IMR-90 (cell line): ENCODE measurements at regions not wholly inside any gene's neighbourhood (a gene's known extent, or its start where the extent isn't known, plus 50 kb on each side); places are given as distances from the start of the nearest gene placed in this dataset.
A peak's percentile ranks its signal among the peaks of the same experiment; 100 is the strongest.

Experiments used
- ATAC-seq: fragments of 200-7000 bp; cut with Tn5 transposase; 2 replicates; pipeline ENCODE4 v1.9.1; 2020; ENCODE audit warnings: low read depth, mild to moderate bottlenecking, moderate library complexity
- BruUV-seq: library from RNA; stranded (reverse); fragments of 400-500 nt; replicated peaks from 2 replicates; lab custom pipeline; 2021; lab: Mats Ljungman, UMichigan
- CTCF ChIA-PET: fragments of 300-600 bp; formaldehyde crosslinking; extraction: SDS; loops from one replicate; lab custom pipeline; 2021; ENCODE audit warnings: antibody characterized with exemption; lab: Yijun Ruan, JAX
- POLR2A ChIA-PET: fragments of 300-600 bp; sonication (Branson Sonifier 250); formaldehyde crosslinking; loops from one replicate; lab custom pipeline; 2022; ENCODE audit warnings: antibody characterized with exemption; ENCODE audit not compliant: unreplicated experiment; lab: Charles Lee
- DNase-seq: peaks from one replicate; pipeline ENCODE4 v3.0.0; 2013
- H2AFZ ChIP-seq: replicated peaks from 2 replicates; pipeline ENCODE3; 2013; ENCODE audit warnings: low read length, mild to moderate bottlenecking; ENCODE audit not compliant: poor library complexity
- H2AK5ac ChIP-seq: 2 replicates; pipeline ENCODE4 v1.6.1; 2013; ENCODE audit warnings: low read depth, low read length, inconsistent platforms
- H2AK9ac ChIP-seq: replicated peaks from 2 replicates; pipeline ENCODE3; 2013; ENCODE audit warnings: mild to moderate bottlenecking, low read depth, low read length, moderate library complexity; ENCODE audit not compliant: poor library complexity
- H2BK120ac ChIP-seq: 2 replicates; pipeline ENCODE4 v1.6.1; 2013; ENCODE audit warnings: low read depth, low read length, inconsistent platforms
- H2BK15ac ChIP-seq: 3 replicates; pipeline ENCODE4 v1.6.1; 2013; ENCODE audit warnings: low read depth, low read length, inconsistent platforms
- H2BK20ac ChIP-seq: 2 replicates; pipeline ENCODE4 v1.6.1; 2013; ENCODE audit warnings: low read depth, mild to moderate bottlenecking, inconsistent platforms, low read length, moderate library complexity
- H2BK5ac ChIP-seq: 2 replicates; pipeline ENCODE4 v1.6.1; 2013; ENCODE audit warnings: mild to moderate bottlenecking, low read depth, low read length, inconsistent platforms; ENCODE audit not compliant: poor library complexity, severe bottlenecking
- H3K14ac ChIP-seq: replicated peaks from 2 replicates; pipeline ENCODE4 v1.6.1; 2013; ENCODE audit warnings: low read depth, low read length, inconsistent platforms
- H3K18ac ChIP-seq: 2 replicates; pipeline ENCODE4 v1.6.1; 2013; ENCODE audit warnings: low read depth, low read length, control low read depth
- H3K23ac ChIP-seq: 2 replicates; pipeline ENCODE4 v1.6.1; 2013; ENCODE audit warnings: low read depth, low read length, inconsistent platforms
- H3K27ac ChIP-seq: 2 replicates; pipeline ENCODE4 v1.5.1; 2013; ENCODE audit warnings: mild to moderate bottlenecking, control low read depth, low read length; ENCODE audit not compliant: insufficient read depth
- H3K27me3 ChIP-seq: 2 replicates; pipeline ENCODE4 v1.6.1; 2013; ENCODE audit warnings: low read length; ENCODE audit not compliant: control insufficient read depth, insufficient read depth
- H3K36me3 ChIP-seq: 2 replicates; pipeline ENCODE4 v1.6.1; 2013; ENCODE audit warnings: low read length, mixed read lengths; ENCODE audit not compliant: control insufficient read depth, insufficient read depth
- H3K4ac ChIP-seq: 2 replicates; pipeline ENCODE4 v1.6.1; 2013; ENCODE audit warnings: low read depth, low read length, inconsistent platforms
- H3K4me1 ChIP-seq: 2 replicates; pipeline ENCODE4 v1.6.1; 2013; ENCODE audit warnings: low read length, mixed read lengths; ENCODE audit not compliant: control insufficient read depth, insufficient read depth
- H3K4me2 ChIP-seq: 2 replicates; pipeline ENCODE4 v1.6.1; 2013; ENCODE audit warnings: low read depth, mild to moderate bottlenecking, control low read depth, low read length, moderate library complexity
- H3K4me3 ChIP-seq: 2 replicates; pipeline ENCODE4 v1.5.1; 2013; ENCODE audit warnings: low read depth, mild to moderate bottlenecking, control low read depth, low read length, moderate library complexity; ENCODE audit not compliant: insufficient read depth
- H3K56ac ChIP-seq: 2 replicates; pipeline ENCODE4 v1.6.1; 2013; ENCODE audit warnings: low read length, inconsistent platforms; ENCODE audit not compliant: insufficient read depth; ENCODE audit errors: extremely low read depth
- H3K79me1 ChIP-seq, 2 experiments: 2 replicates each; pipeline ENCODE4 v1.6.1; 2013; ENCODE audit warnings: low read length in 2 of 2, inconsistent platforms in 1 of 2, low read depth in 1 of 2
- H3K9ac ChIP-seq: 2 replicates; pipeline ENCODE4 v1.6.1; 2013; ENCODE audit warnings: low read depth, low read length, control low read depth
- H3K9me1 ChIP-seq: 2 replicates; pipeline ENCODE4 v1.6.1; 2013; ENCODE audit warnings: low read length, inconsistent platforms; ENCODE audit not compliant: insufficient read depth
- H3K9me3 ChIP-seq: 2 replicates; pipeline ENCODE4 v1.6.1; 2013; ENCODE audit warnings: low read length; ENCODE audit not compliant: control insufficient read depth, insufficient read depth
- H4K20me1 ChIP-seq: 2 replicates; pipeline ENCODE4 v1.6.1; 2013; ENCODE audit warnings: low read length, inconsistent platforms; ENCODE audit not compliant: insufficient read depth
- H4K5ac ChIP-seq: 2 replicates; pipeline ENCODE4 v1.6.1; 2013; ENCODE audit warnings: mild to moderate bottlenecking, low read depth, low read length, control low read depth
- H4K8ac ChIP-seq, 2 experiments: 2 replicates each; pipeline ENCODE4 v1.6.1; 2013; ENCODE audit warnings: low read depth in 2 of 2, low read length in 2 of 2, control low read depth in 1 of 2, inconsistent platforms in 1 of 2
- H4K91ac ChIP-seq: 2 replicates; pipeline ENCODE4 v1.6.1; 2013; ENCODE audit warnings: low read depth, low read length, inconsistent platforms; ENCODE audit not compliant: insufficient read depth
- CEBPB ChIP-seq: IDR thresholded peaks from 2 replicates; pipeline ENCODE4 v1.6.1; 2012; ENCODE audit warnings: low read depth, low read length, improper control_type of control experiment
- CTCF ChIP-seq: conservative IDR thresholded peaks from 2 replicates; pipeline ENCODE4 v1.5.1; 2012; ENCODE audit warnings: mild to moderate bottlenecking, low read depth, low read length, improper control_type of control experiment
- ELK1 ChIP-seq: fragments of 150-350 bp; IDR thresholded peaks from 2 replicates; pipeline ENCODE4 v1.6.1; 2016; ENCODE audit warnings: low read depth, mild to moderate bottlenecking, low read length, moderate library complexity, borderline replicate concordance
- MAZ ChIP-seq: IDR thresholded peaks from 2 replicates; pipeline ENCODE4 v1.6.1; 2012; ENCODE audit warnings: low read depth, mild to moderate bottlenecking, low read length, improper control_type of control experiment, moderate library complexity, borderline replicate concordance
- MXI1 ChIP-seq: IDR thresholded peaks from 2 replicates; pipeline ENCODE4 v1.6.1; 2012; ENCODE audit warnings: low read depth, mild to moderate bottlenecking, low read length, moderate library complexity, borderline replicate concordance
- NFE2L2 ChIP-seq: fragments of 150-350 bp; IDR thresholded peaks from 2 replicates; pipeline ENCODE4 v1.6.1; 2016; ENCODE audit warnings: low read depth, mild to moderate bottlenecking, low read length
- RAD21 ChIP-seq: IDR thresholded peaks from 2 replicates; pipeline ENCODE4 v1.6.1; 2012; ENCODE audit warnings: low read length, improper control_type of control experiment
- RCOR1 ChIP-seq: IDR thresholded peaks from 2 replicates; pipeline ENCODE4 v1.6.1; 2012; ENCODE audit warnings: mild to moderate bottlenecking, low read length, improper control_type of control experiment; ENCODE audit not compliant: insufficient replicate concordance
- RFX5 ChIP-seq: IDR thresholded peaks from 2 replicates; pipeline ENCODE4 v1.8.0; 2012; ENCODE audit warnings: low read depth, mild to moderate bottlenecking, low read length, moderate library complexity
- WGBS, 2 experiments: methylation state at CpG; one replicate each; pipeline versions ENCODE4 v1.1.5 to v1.1.7; 2013; ENCODE audit warnings: missing lambda C conversion rate in 2 of 2; ENCODE audit not compliant: insufficient read length in 1 of 2; ENCODE audit errors: extremely low coverage in 2 of 2; 5-methylcytosine and 5-hydroxymethylcytosine counted together
- dilution Hi-C: fragments of 300-500 bp; cut with HindIII; formaldehyde crosslinking; loops from one replicate; pipeline ENCODE4 v1.14.3; 2018; ENCODE audit warnings: low sequenced_read_pairs; ENCODE audit not compliant: unreplicated experiment
- in situ Hi-C: fragments of 300-500 bp; cut with MboI; formaldehyde crosslinking; loops from 3 replicates; pipeline ENCODE4 v1.14.3; 2019; ENCODE audit warnings: low sequenced_read_pairs, inconsistent platforms, mixed read lengths
- intact Hi-C: fragments of 100-400 bp; cut with micrococcal nuclease; formaldehyde crosslinking; loops from 2 replicates; pipeline ENCODE4 v1.10.0; 2022

GRCh38 chr9:78567693-78568092 is 270.8 kb downstream of the PSAT1 start:
- H2BK15ac ChIP-seq = peak overlapping the region; percentile 8; the same call in 2 of the 3 replicates
- ATAC-seq = no peak
- H3K9ac ChIP-seq = no peak overlapping the region
- H3K27me3 ChIP-seq = no peaks in the 10 kb centered on the region
- no peak overlapping the region for H3K4ac ChIP-seq
- no peaks in the 10 kb centered on the region for H4K20me1 ChIP-seq
- dilution Hi-C loops = no loop called here
- H3K36me3 ChIP-seq = no peaks in the 10 kb centered on the region
- ChIA-PET CTCF (no interaction called here), POLR2A (no interaction called here)
- peak overlapping the region; percentile 22; the same call in 1 of the 2 replicates for H2BK20ac ChIP-seq
- H2AK9ac ChIP-seq = peak overlapping the region; percentile 29
- H3K9me3 ChIP-seq = no peaks in the 10 kb centered on the region
- H3K56ac ChIP-seq = no peak overlapping the region
- DNase-seq = no peak
- no peak overlapping the region for H3K4me2 ChIP-seq
- peak overlapping the region; percentile 60; the same call in 1 of the 2 replicates for H2BK120ac ChIP-seq
- 0 out of 2 replicates have a peak overlapping the region, but pooled peaks have one; percentile 51 for H3K14ac ChIP-seq
- intact Hi-C loops = no loop called here
- no peak overlapping the region for H3K4me3 ChIP-seq
- no peaks in the 10 kb centered on the region for H3K79me1 ChIP-seq
- H3K4me1 ChIP-seq = peaks cover 9% of the 10 kb centered on the region; the same call in 1 of the 2 replicates
- H3K9me1 ChIP-seq = peaks cover 5% of the 10 kb centered on the region; the same call in 1 of the 2 replicates
- no peak overlapping the region for H3K23ac ChIP-seq
- no peak overlapping the region for H3K27ac ChIP-seq
- H2AFZ ChIP-seq = no peak overlapping the region
- peak overlapping the region; percentile 37; the same call in 1 of the 2 replicates for H2AK5ac ChIP-seq
- no peak overlapping the region for H4K5ac ChIP-seq
- H3K18ac ChIP-seq = no peak overlapping the region
- H4K91ac ChIP-seq = 0 out of 2 replicates have a peak overlapping the region, but pooled peaks have one; percentile 34
- BruUV-seq = no TSS peak
- TF ChIP-seq RAD21 (no peak), NFE2L2 (no peak), ELK1 (no peak), MAZ (no peak), RCOR1 (no peak), MXI1 (no peak), CTCF (no peak), RFX5 (no peak), CEBPB (no peak)
- no CpG with 5 or more reads among the region's 3 CpGs for WGBS, 2 experiments
- peak overlapping the region in 1 of 2 experiments; percentile 16; a peak in 1 of 4 replicates for H4K8ac ChIP-seq
- in situ Hi-C loops = no loop called here
- no peak overlapping the region for H2BK5ac ChIP-seq
